H9 (cell line): ENCODE measurements at regions not wholly inside any gene's neighbourhood (a gene's known extent, or its start where the extent isn't known, plus 50 kb on each side); places are given as distances from the start of the nearest gene placed in this dataset.

Experiments
- DNase-seq: peaks from one replicate; pipeline ENCODE4 v3.0.0-alpha.2; 2017
- H2AFZ ChIP-seq: one replicate; pipeline ENCODE4 v1.6.1; 2013; ENCODE audit warnings: mild to moderate bottlenecking, low read length, control low read depth, moderate library complexity
- H2AK5ac ChIP-seq: 2 replicates; pipeline ENCODE4 v1.6.1; 2013; ENCODE audit warnings: low read length, control low read depth, mixed read lengths; ENCODE audit not compliant: insufficient read length
- H2BK120ac ChIP-seq: one replicate; pipeline ENCODE4 v1.6.1; 2013; ENCODE audit warnings: low read depth, mild to moderate bottlenecking, low read length, control low read depth, inconsistent platforms; ENCODE audit not compliant: poor library complexity, severe bottlenecking
- H2BK12ac ChIP-seq: 2 replicates; pipeline ENCODE4 v1.6.1; 2013; ENCODE audit warnings: low read length, control low read depth, mixed read lengths, low read depth; ENCODE audit not compliant: insufficient read length
- H2BK15ac ChIP-seq: 2 replicates; pipeline ENCODE4 v1.6.1; 2013; ENCODE audit warnings: low read depth, low read length, control low read depth
- H2BK20ac ChIP-seq: one replicate; pipeline ENCODE4 v1.6.1; 2013; ENCODE audit warnings: low read depth, mild to moderate bottlenecking, low read length, control low read depth, inconsistent platforms; ENCODE audit not compliant: poor library complexity, severe bottlenecking
- H2BK5ac ChIP-seq: 2 replicates; pipeline ENCODE4 v1.6.1; 2013; ENCODE audit warnings: low read length, control low read depth, mixed read lengths; ENCODE audit not compliant: insufficient read length
- H3K14ac ChIP-seq: 2 replicates; pipeline ENCODE4 v1.6.1; 2013; ENCODE audit warnings: low read length, control low read depth; ENCODE audit not compliant: insufficient read depth
- H3K18ac ChIP-seq: 2 replicates; pipeline ENCODE4 v1.6.1; 2013; ENCODE audit warnings: low read depth, mild to moderate bottlenecking, mixed read lengths, low read length, control low read depth; ENCODE audit not compliant: insufficient read length
- H3K23ac ChIP-seq: 2 replicates; pipeline ENCODE4 v1.6.1; 2013; ENCODE audit warnings: low read length, control low read depth, mixed read lengths, low read depth; ENCODE audit not compliant: insufficient read length
- H3K23me2 ChIP-seq: 2 replicates; pipeline ENCODE4 v1.6.1; 2013; ENCODE audit warnings: low read depth, mild to moderate bottlenecking, mixed read lengths, low read length, control low read depth; ENCODE audit not compliant: insufficient read length, poor library complexity, severe bottlenecking
- H3K27ac ChIP-seq: 2 replicates; pipeline ENCODE4 v1.5.1; 2013; ENCODE audit warnings: low read length, control low read depth, mixed read lengths, low read depth; ENCODE audit not compliant: insufficient read length
- H3K27me3 ChIP-seq: 2 replicates; pipeline ENCODE4 v1.6.1; 2013; ENCODE audit warnings: low read length, control low read depth, inconsistent platforms; ENCODE audit not compliant: insufficient read depth
- H3K4ac ChIP-seq: 2 replicates; pipeline ENCODE4 v1.6.1; 2013; ENCODE audit warnings: low read depth, mild to moderate bottlenecking, control low read depth, inconsistent platforms, low read length, moderate library complexity
- H3K4me1 ChIP-seq: 2 replicates; pipeline ENCODE4 v1.6.1; 2013; ENCODE audit warnings: low read length, control low read depth, inconsistent platforms; ENCODE audit not compliant: insufficient read depth
- H3K4me2 ChIP-seq: 2 replicates; pipeline ENCODE4 v1.6.1; 2013; ENCODE audit warnings: low read length, control low read depth, mixed read lengths; ENCODE audit not compliant: insufficient read length, insufficient read depth
- H3K56ac ChIP-seq: 2 replicates; pipeline ENCODE4 v1.6.1; 2013; ENCODE audit warnings: low read depth, mild to moderate bottlenecking, mixed read lengths, low read length, control low read depth; ENCODE audit not compliant: insufficient read length
- H3K79me1 ChIP-seq: 2 replicates; pipeline ENCODE4 v1.6.1; 2013; ENCODE audit warnings: low read depth, mild to moderate bottlenecking, moderate library complexity, low read length, control low read depth, inconsistent platforms; ENCODE audit not compliant: insufficient read depth, poor library complexity, severe bottlenecking
- H3K79me2 ChIP-seq: 2 replicates; pipeline ENCODE4 v1.6.1; 2013; ENCODE audit warnings: low read length, control low read depth, inconsistent platforms; ENCODE audit not compliant: insufficient read depth
- H3K9ac ChIP-seq: 2 replicates; pipeline ENCODE4 v1.6.1; 2013; ENCODE audit warnings: low read length, control low read depth, mixed read lengths; ENCODE audit not compliant: insufficient read length; ENCODE audit errors: extremely low read depth
- H3K9me3 ChIP-seq: one replicate; pipeline ENCODE4 v1.6.1; 2013; ENCODE audit warnings: low read depth, low read length, inconsistent platforms; ENCODE audit not compliant: control insufficient read depth
- H3T11ph ChIP-seq: one replicate; pipeline ENCODE4 v1.6.1; 2013; ENCODE audit warnings: mild to moderate bottlenecking, low read length, control low read depth, inconsistent platforms
- H4K20me1 ChIP-seq: one replicate; pipeline ENCODE4 v1.6.1; 2013; ENCODE audit not compliant: control insufficient read depth, insufficient read length, insufficient read depth
- H4K5ac ChIP-seq: 2 replicates; pipeline ENCODE4 v1.6.1; 2013; ENCODE audit warnings: low read depth, mild to moderate bottlenecking, mixed read lengths, low read length, control low read depth; ENCODE audit not compliant: insufficient read length
- H4K8ac ChIP-seq: replicated peaks from 2 replicates; pipeline ENCODE4 v1.6.1; 2013; ENCODE audit warnings: low read length, control low read depth, mixed read lengths, low read depth; ENCODE audit not compliant: insufficient read length
- H4K91ac ChIP-seq: 2 replicates; pipeline ENCODE4 v1.6.1; 2013; ENCODE audit warnings: low read depth, mild to moderate bottlenecking, moderate library complexity, mixed read lengths, low read length, control low read depth; ENCODE audit not compliant: insufficient read length
- H3K27ac Mint-ChIP-seq, 3 experiments: 2 replicates in 2 of 3; 3 replicates in 1 of 3; pipeline ENCODE4 v1.8.0; 2020 to 2021; ENCODE audit warnings: mixed read lengths in 3 of 3, mild to moderate bottlenecking in 1 of 3, moderate library complexity in 1 of 3
- H3K27me3 Mint-ChIP-seq: 2 replicates; pipeline ENCODE4 v1.8.0; 2021; ENCODE audit warnings: low read depth, mild to moderate bottlenecking, moderate library complexity, mixed read lengths
- H3K36me3 Mint-ChIP-seq, 3 experiments: 2 replicates in 2 of 3; 3 replicates in 1 of 3; pipeline ENCODE4 v1.8.0; 2020 to 2021; ENCODE audit warnings: low read depth in 3 of 3, mixed read lengths in 3 of 3; ENCODE audit not compliant: insufficient read depth in 1 of 3
- H3K4me1 Mint-ChIP-seq, 2 experiments: 2 replicates each; pipeline ENCODE4 v1.8.0; 2020; ENCODE audit warnings: mixed read lengths in 2 of 2
- H3K4me3 Mint-ChIP-seq, 2 experiments: 2 replicates in 1 of 2; 3 replicates in 1 of 2; pipeline ENCODE4 v1.8.0; 2020 to 2021; ENCODE audit warnings: mild to moderate bottlenecking in 2 of 2, mixed read lengths in 2 of 2, moderate library complexity in 1 of 2
- H3K9me3 Mint-ChIP-seq, 2 experiments: 2 replicates in 1 of 2; 3 replicates in 1 of 2; pipeline ENCODE4 v1.8.0; 2020; ENCODE audit warnings: mild to moderate bottlenecking in 2 of 2, mixed read lengths in 2 of 2, moderate library complexity in 1 of 2
- CTCF ChIP-seq: fragments of 200-600 bp; sonication (generic); conservative IDR thresholded peaks from 3 replicates; pipeline ENCODE4 v1.8.0; 2021; ENCODE audit warnings: antibody characterized with exemption, mild to moderate bottlenecking

GRCh38 chr14:42665083-42665482 is 1058.4 kb downstream of the LRFN5 start:
- no peak for DNase-seq
- no peak overlapping the region for H3K4me2 ChIP-seq
- no peak overlapping the region for H2AK5ac ChIP-seq
- H3K14ac ChIP-seq, result no peak overlapping the region
- no peaks in the 10 kb centered on the region for H3K9me3 ChIP-seq
- no peaks in the 10 kb centered on the region for H3K79me1 ChIP-seq
- H3K27me3 ChIP-seq, result no peaks in the 10 kb centered on the region
- H3K18ac ChIP-seq, result no peak overlapping the region
- no peak overlapping the region for H2BK5ac ChIP-seq
- no peak overlapping the region for H2BK20ac ChIP-seq
- H3T11ph ChIP-seq, result no peak overlapping the region
- H3K79me2 ChIP-seq, result no peaks in the 10 kb centered on the region
- H3K27ac Mint-ChIP-seq, result no peak overlapping the region
- no peak overlapping the region for H3K56ac ChIP-seq
- H3K23me2 ChIP-seq, result no peaks in the 10 kb centered on the region
- peaks cover 18 to 26% of the 10 kb centered on the region in 2 experiments for H3K9me3 Mint-ChIP-seq
- H3K9ac ChIP-seq, result no peak overlapping the region
- no peak overlapping the region for H2AFZ ChIP-seq
- H4K20me1 ChIP-seq, result no peaks in the 10 kb centered on the region
- H3K36me3 Mint-ChIP-seq, result peaks cover 8 to 29% (median 11%) of the 10 kb centered on the region in 3 experiments; a peak in 6 of 7 replicates
- H2BK15ac ChIP-seq, result no peak overlapping the region
- no peak overlapping the region for H3K27ac ChIP-seq
- peaks cover 20 to 25% of the 10 kb centered on the region in 2 experiments for H3K4me1 Mint-ChIP-seq
- TF ChIP-seq CTCF, result no peak
- no peak overlapping the region for H4K91ac ChIP-seq
- no peak overlapping the region for H4K8ac ChIP-seq
- H4K5ac ChIP-seq, result no peak overlapping the region
- peaks cover 21% of the 10 kb centered on the region for H3K27me3 Mint-ChIP-seq
- H3K4ac ChIP-seq, result no peak overlapping the region
- H2BK12ac ChIP-seq, result no peak overlapping the region
- no peak overlapping the region for H2BK120ac ChIP-seq
- H3K4me3 Mint-ChIP-seq, result no peak overlapping the region
- H3K4me1 ChIP-seq, result no peaks in the 10 kb centered on the region
- no peak overlapping the region for H3K23ac ChIP-seq
